Psoas muscle (tissue), 7 donors: ENCODE measurements at regions not wholly inside any gene's neighbourhood (a gene's known extent, or its start where the extent isn't known, plus 50 kb on each side); places are given as distances from the start of the nearest gene placed in this dataset.
A peak's percentile ranks its signal among the peaks of the same experiment; 100 is the strongest.

Source experiments
- ATAC-seq, 4 donors: fragments of 200-7000 bp; cut with Tn5 transposase; one replicate each; pipeline ENCODE4 v1.9.1; 2020; ENCODE audit warnings: moderate library complexity in 3 of 4, mild to moderate bottlenecking in 2 of 4
- DNase-seq, 2 donors: peaks; one replicate each; pipeline ENCODE4 v3.0.0-alpha.2; 2020
- H3K27ac ChIP-seq: fragments of 200-600 bp; one replicate; pipeline ENCODE4 v1.8.0; 2022
- H3K27me3 ChIP-seq, 3 donors: fragments of 200-600 bp in 1 of 3; one replicate each; pipeline versions ENCODE4 v1.6.1 to v1.8.0; 2013 to 2022; ENCODE audit warnings: low read length in 2 of 3, mild to moderate bottlenecking in 2 of 3, moderate library complexity in 1 of 3; ENCODE audit not compliant: insufficient read depth in 3 of 3
- H3K36me3 ChIP-seq, 2 donors: fragments of 200-600 bp in 1 of 2; one replicate each; pipeline versions ENCODE4 v1.6.1 to v1.8.0; 2013 to 2022; ENCODE audit warnings: low read depth in 1 of 2, mild to moderate bottlenecking in 1 of 2, moderate library complexity in 1 of 2; ENCODE audit not compliant: insufficient read depth in 1 of 2
- H3K4me1 ChIP-seq: fragments of 200-600 bp; one replicate; pipeline ENCODE4 v1.8.0; 2022
- H3K4me3 ChIP-seq: fragments of 200-600 bp; one replicate; pipeline ENCODE4 v1.8.0; 2022; ENCODE audit warnings: mild to moderate bottlenecking
- H3K9me3 ChIP-seq: fragments of 200-600 bp; one replicate; pipeline ENCODE4 v1.8.0; 2022
- CTCF ChIP-seq: fragments of 200-600 bp; IDR thresholded peaks from one replicate; pipeline ENCODE4 v1.8.0; 2022; ENCODE audit warnings: antibody characterized with exemption
- WGBS, 3 donors: extraction: QIAGEN DNeasy Blood & Tissue Kit; methylation state at CpG; one replicate each; pipeline versions ENCODE4 v1.1.6 to v1.1.7; 2013; 5-methylcytosine and 5-hydroxymethylcytosine counted together
- intact Hi-C, 2 donors: fragments of 100-400 bp; cut with DNase I; formaldehyde crosslinking; loops; one replicate each; pipeline versions ENCODE4 v1.11.0 to v1.14.2; 2022
- donor health status: healthy with polysubstance abuse.
- donor health status: DM: no; HTN: no; CAD: no; lungs with moderate emphysema.
- donor health status: Bipolar disorder and iron deficiency.
- donor health status: healthy.
- donor health status: DM: yes; HTN: yes; CAD: no.
- donor health status: DM: no; HTN: no; CAD: no.
- donor health status: DM: yes; HTN: yes; CAD: no.

DNA sequence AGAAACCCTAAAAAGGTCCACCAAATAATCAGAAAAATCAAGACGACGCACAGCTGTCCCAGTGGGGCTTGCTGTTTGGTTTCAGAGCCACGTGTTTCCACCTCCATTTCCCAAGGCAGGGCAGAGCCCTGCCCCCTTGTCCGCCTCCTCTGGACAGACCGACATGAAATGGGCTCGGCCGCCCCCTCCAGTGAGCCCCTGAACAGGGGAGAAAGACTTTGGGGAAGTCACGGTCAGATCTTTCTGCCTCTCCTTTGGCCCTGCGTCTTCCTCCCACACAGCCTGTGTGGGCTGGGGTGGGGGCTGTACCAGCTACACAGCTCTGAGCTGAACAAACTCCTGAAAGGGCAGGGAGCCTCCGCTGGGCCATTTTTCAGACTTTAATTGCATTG lies 230.7 kb downstream of the ENGASE start:
- Histone ChIP-seq H3K4me1 (peaks cover 33% of the 10 kb centered on the region), H3K36me3 (no peaks in the 10 kb centered on the region), H3K27me3 (peaks cover 0 to 1% (median under 1%) of the 10 kb centered on the region in 3 donors), H3K27ac (peak overlapping the region; percentile 86), H3K4me3 (no peak overlapping the region), H3K9me3 (no peaks in the 10 kb centered on the region)
- WGBS, 3 donors: 20 to 24% (median 22%) methylated on average over 10 of the region's 10 CpGs
- DNase-seq (no peak), ATAC-seq (peak in 1 of 4 donors; percentile 1)
- no peak for TF ChIP-seq CTCF
- intact Hi-C loops: loop anchor here (5.0 kb wide), 3 partner anchors 82 to 223 kb away; no protein-coding TSS in a partner anchor

DNA sequence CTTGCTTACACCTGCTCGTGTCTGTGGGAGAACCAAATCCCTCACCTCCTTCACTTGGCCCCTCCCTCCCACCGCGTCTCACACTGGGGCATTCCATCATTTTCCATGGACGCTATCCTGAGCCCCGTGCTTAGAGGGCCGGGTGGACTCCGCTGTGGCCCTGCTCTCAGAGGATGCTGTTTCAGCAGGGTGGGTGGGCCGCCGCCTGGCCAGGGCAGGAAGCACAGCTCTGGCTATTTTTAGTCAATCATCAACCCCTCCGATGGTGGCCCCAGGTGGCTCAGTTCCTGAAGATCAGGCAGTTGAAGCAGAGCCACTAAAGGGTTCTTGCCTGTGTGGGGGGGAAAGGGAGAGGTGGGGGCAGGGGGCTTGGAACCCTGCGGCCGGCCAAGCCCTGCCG lies 230.3 kb downstream of the ENGASE start:
- DNase-seq (no peak), ATAC-seq (no peak)
- WGBS, 3 donors: 17 to 24% (median 20%) methylated on average over 13 of the region's 13 CpGs
- no peaks in the 10 kb centered on the region for H3K9me3 ChIP-seq
- H3K4me1 ChIP-seq: peaks cover 33% of the 10 kb centered on the region
- no peak overlapping the region for H3K4me3 ChIP-seq
- no peak overlapping the region for H3K27ac ChIP-seq
- intact Hi-C loops: loop anchor here (5.0 kb wide), 3 partner anchors 82 to 223 kb away; no protein-coding TSS in a partner anchor
- H3K36me3 ChIP-seq: no peaks in the 10 kb centered on the region
- peaks cover 0 to 3% (median 0%) of the 10 kb centered on the region in 3 donors for H3K27me3 ChIP-seq
- TF ChIP-seq CTCF: no peak

- no peaks in the 10 kb centered on the region for H3K9me3 ChIP-seq
- H3K36me3 ChIP-seq: no peaks in the 10 kb centered on the region
- peaks cover 33% of the 10 kb centered on the region for H3K4me1 ChIP-seq
- 82 to 88% (median 85%) methylated on average over 7 of the region's 7 CpGs for WGBS, 3 donors
- H3K27ac ChIP-seq: no peak overlapping the region
- intact Hi-C loops: no loop called here
- no peak overlapping the region for H3K4me3 ChIP-seq
- ATAC-seq (no peak), DNase-seq (no peak)
- H3K27me3 ChIP-seq: peaks cover 0 to 4% (median 3%) of the 10 kb centered on the region in 3 donors
- no peak for TF ChIP-seq CTCF
Measured at GRCh38 chr17:79303641-79304205, 229.1 kb downstream of the ENGASE start.

- Histone ChIP-seq H3K4me3 (no peak overlapping the region), H3K9me3 (no peaks in the 10 kb centered on the region), H3K4me1 (peaks cover 14% of the 10 kb centered on the region), H3K27ac (no peak overlapping the region), H3K27me3 (peaks cover 0 to 22% (median 3%) of the 10 kb centered on the region in 3 donors), H3K36me3 (no peaks in the 10 kb centered on the region)
- ATAC-seq (no peak), DNase-seq (no peak)
- TF ChIP-seq CTCF: no peak
- intact Hi-C loops: no loop called here
- WGBS, 3 donors: 70 to 78% (median 76%) methylated on average over 8 of the region's 8 CpGs
Measured at GRCh38 chr17:79301469-79301868, 226.8 kb downstream of the ENGASE start.

DNA sequence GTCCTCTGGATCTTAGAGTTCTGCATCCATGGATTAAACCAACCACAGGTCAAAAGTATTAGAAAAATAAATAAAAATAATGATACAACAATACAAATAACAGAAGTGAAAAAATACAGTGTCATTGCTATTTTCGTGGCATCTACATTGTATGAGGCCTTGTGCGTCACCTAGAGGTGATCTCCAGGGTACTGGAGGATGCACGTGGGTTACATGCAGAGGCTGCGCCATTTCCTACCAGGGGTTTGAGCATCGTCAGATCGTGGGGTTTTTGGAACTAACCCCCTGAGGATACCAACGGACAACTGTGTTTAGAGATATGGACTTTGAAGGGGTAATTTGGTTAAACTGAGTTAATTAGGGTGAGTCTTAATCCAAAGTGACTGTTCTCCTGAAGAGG lies 224.7 kb downstream of the ENGASE start:
- Histone ChIP-seq H3K36me3 (no peaks in the 10 kb centered on the region), H3K27me3 (peaks cover 0 to 22% (median 3%) of the 10 kb centered on the region in 3 donors), H3K9me3 (no peaks in the 10 kb centered on the region), H3K4me3 (no peak overlapping the region), H3K4me1 (no peaks in the 10 kb centered on the region), H3K27ac (no peak overlapping the region)
- TF ChIP-seq CTCF: no peak
- intact Hi-C loops: no loop called here
- DNase-seq (no peak), ATAC-seq (no peak)
- WGBS, 3 donors: 74 to 76% (median 75%) methylated on average over 7 of the region's 7 CpGs
